H1 (cell line): ENCODE measurements at regions not wholly inside any gene's neighbourhood (a gene's known extent, or its start where the extent isn't known, plus 50 kb on each side); places are given as distances from the start of the nearest gene placed in this dataset.

Experiments
- CTCF ChIA-PET: fragments of 300-600 bp; sonication (Branson Sonifier 250); formaldehyde crosslinking; loops from one replicate; lab custom pipeline; 2021; ENCODE audit not compliant: partially characterized antibody; lab: Charles Lee
- POLR2A ChIA-PET: fragments of 300-600 bp; sonication (Branson Sonifier 250); formaldehyde crosslinking; loops from one replicate; lab custom pipeline; 2021; ENCODE audit warnings: inconsistent platforms; ENCODE audit not compliant: partially characterized antibody; lab: Charles Lee
- DNase-seq, 2 experiments: peaks; one replicate each; pipeline versions ENCODE4 v3.0.0 to v3.0.0-alpha.2; 2010 to 2022; ENCODE audit warnings: low spot score in 2 of 2, low read depth in 1 of 2, mixed read lengths in 1 of 2
- FAIRE-seq: peaks from 2 replicates; lab custom pipeline; 2011; peaks lifted over from hg19 to GRCh38; lab: Jason Lieb, UNC
- H2AFZ ChIP-seq: 2 replicates; pipeline ENCODE4 v1.8.1; 2012; ENCODE audit warnings: low read length, inconsistent platforms
- H2AK5ac ChIP-seq: 2 replicates; pipeline ENCODE4 v1.6.1; 2013; ENCODE audit warnings: low read depth, low read length
- H2BK120ac ChIP-seq: replicated peaks from 2 replicates; pipeline ENCODE3; 2013; ENCODE audit warnings: low read depth, low read length, inconsistent platforms
- H2BK12ac ChIP-seq: 2 replicates; pipeline ENCODE4 v1.6.1; 2013; ENCODE audit warnings: low read depth, low read length
- H2BK15ac ChIP-seq: 2 replicates; pipeline ENCODE4 v1.6.1; 2013; ENCODE audit warnings: low read length
- H2BK20ac ChIP-seq: 2 replicates; pipeline ENCODE4 v1.6.1; 2013; ENCODE audit warnings: low read length
- H2BK5ac ChIP-seq: 2 replicates; pipeline ENCODE4 v1.6.1; 2013; ENCODE audit warnings: low read depth, low read length
- H3K14ac ChIP-seq: 2 replicates; pipeline ENCODE4 v1.6.1; 2013; ENCODE audit warnings: inconsistent platforms; ENCODE audit not compliant: insufficient read length
- H3K18ac ChIP-seq: 2 replicates; pipeline ENCODE4 v1.6.1; 2013; ENCODE audit warnings: low read length; ENCODE audit errors: extremely low read depth
- H3K23ac ChIP-seq: 2 replicates; pipeline ENCODE4 v1.6.1; 2013; ENCODE audit warnings: inconsistent platforms; ENCODE audit not compliant: insufficient read length
- H3K23me2 ChIP-seq: 2 replicates; pipeline ENCODE4 v1.6.1; 2013; ENCODE audit warnings: low read depth, low read length
- H3K27ac ChIP-seq: 2 replicates; pipeline ENCODE4 v1.6.1; 2011; ENCODE audit warnings: low read depth, low read length, inconsistent platforms
- H3K27me3 ChIP-seq, 4 experiments: replicated peaks in 1 of 4; 1 replicate in 1 of 4; 2 replicates in 3 of 4; pipeline versions ENCODE4 v1.6.1 to v1.8.1; 2011 to 2013; ENCODE audit warnings: low read length in 3 of 4, mild to moderate bottlenecking in 3 of 4, inconsistent platforms in 2 of 4, mixed read lengths in 2 of 4, moderate library complexity in 1 of 4; ENCODE audit not compliant: control insufficient read depth in 3 of 4, insufficient read depth in 3 of 4; ENCODE audit errors: extremely low read depth in 1 of 4
- H3K36me3 ChIP-seq, 4 experiments: 2 replicates each; pipeline versions ENCODE4 v1.6.1 to v1.8.1; 2011 to 2013; ENCODE audit warnings: mild to moderate bottlenecking in 4 of 4, low read length in 3 of 4, moderate library complexity in 2 of 4, control low read depth in 1 of 4, inconsistent platforms in 1 of 4; ENCODE audit not compliant: insufficient read depth in 4 of 4, control insufficient read depth in 2 of 4
- H3K4ac ChIP-seq: replicated peaks from 2 replicates; pipeline ENCODE3; 2013; ENCODE audit warnings: low read length, low read depth, mixed read lengths, inconsistent platforms; ENCODE audit not compliant: insufficient read length
- H3K4me1 ChIP-seq, 4 experiments: replicated peaks in 1 of 4; 1 replicate in 1 of 4; 2 replicates in 3 of 4; pipeline versions ENCODE4 v1.6.1 to v1.8.1; 2011 to 2013; ENCODE audit warnings: low read length in 3 of 4, inconsistent platforms in 2 of 4, mixed read lengths in 1 of 4; ENCODE audit not compliant: insufficient read depth in 4 of 4, control insufficient read depth in 3 of 4
- H3K4me2 ChIP-seq, 2 experiments: 2 replicates each; pipeline versions ENCODE4 v1.6.1 to v1.8.1; 2011 to 2013; ENCODE audit warnings: low read depth in 2 of 2, low read length in 2 of 2, control low read depth in 1 of 2, inconsistent platforms in 1 of 2, mild to moderate bottlenecking in 1 of 2; ENCODE audit not compliant: insufficient read depth in 1 of 2
- H3K4me3 ChIP-seq, 4 experiments: fragments of 200-600, 300-600 bp in 1 of 4; sonication (generic), shearing (Covaris generic), sonication (Bioruptor Twin) in 1 of 4; 2 replicates each; pipeline versions ENCODE4 v1.5.1 to v1.8.1; 2011 to 2016; ENCODE audit warnings: low read length in 4 of 4, low read depth in 3 of 4, control low read depth in 2 of 4, inconsistent platforms in 2 of 4, mild to moderate bottlenecking in 2 of 4, mixed read lengths in 1 of 4, moderate library complexity in 1 of 4; ENCODE audit not compliant: insufficient read depth in 2 of 4; ENCODE audit errors: extremely low read depth in 1 of 4
- H3K56ac ChIP-seq: replicated peaks from 2 replicates; pipeline ENCODE3; 2013; ENCODE audit warnings: low read depth, mild to moderate bottlenecking, mixed read lengths, low read length, inconsistent platforms; ENCODE audit not compliant: insufficient read length
- H3K79me1 ChIP-seq: 2 replicates; pipeline ENCODE4 v1.6.1; 2013; ENCODE audit warnings: low read depth, low read length, control low read depth
- H3K79me2 ChIP-seq, 2 experiments: 2 replicates each; pipeline versions ENCODE4 v1.6.1 to v1.8.1; 2012 to 2013; ENCODE audit warnings: low read length in 2 of 2, mild to moderate bottlenecking in 2 of 2, inconsistent platforms in 1 of 2; ENCODE audit not compliant: insufficient read depth in 2 of 2, control insufficient read depth in 1 of 2
- H3K9ac ChIP-seq, 4 experiments: replicated peaks in 1 of 4; 1 replicate in 1 of 4; 2 replicates in 3 of 4; pipeline versions ENCODE4 v1.6.1 to v1.8.1; 2011 to 2013; ENCODE audit warnings: low read depth in 3 of 4, low read length in 3 of 4, control low read depth in 2 of 4, mild to moderate bottlenecking in 2 of 4, moderate library complexity in 2 of 4, inconsistent platforms in 1 of 4; ENCODE audit errors: extremely low read depth in 1 of 4
- H3K9me3 ChIP-seq, 2 experiments: 2 replicates each; pipeline versions ENCODE4 v1.6.1 to v1.8.1; 2012 to 2013; ENCODE audit warnings: mild to moderate bottlenecking in 2 of 2, moderate library complexity in 2 of 2, control low read depth in 1 of 2, inconsistent platforms in 1 of 2, low read depth in 1 of 2, low read length in 1 of 2, mixed read lengths in 1 of 2; ENCODE audit not compliant: insufficient read depth in 2 of 2
- H4K20me1 ChIP-seq, 2 experiments: replicated peaks in 1 of 2; 2 replicates each; pipeline versions ENCODE3 to v1.8.1; 2011 to 2013; ENCODE audit warnings: inconsistent platforms in 2 of 2, low read length in 2 of 2, mild to moderate bottlenecking in 1 of 2; ENCODE audit not compliant: insufficient read depth in 2 of 2, control insufficient read depth in 1 of 2
- H4K5ac ChIP-seq: 2 replicates; pipeline ENCODE4 v1.6.1; 2013; ENCODE audit warnings: low read length, low read depth, mixed read lengths, inconsistent platforms; ENCODE audit not compliant: insufficient read length
- H4K8ac ChIP-seq: 2 replicates; pipeline ENCODE4 v1.8.0; 2013; ENCODE audit warnings: mild to moderate bottlenecking, moderate library complexity, low read length, inconsistent platforms; ENCODE audit not compliant: insufficient read depth; ENCODE audit errors: extremely low read depth
- H4K91ac ChIP-seq: replicated peaks from 2 replicates; pipeline ENCODE3; 2013; ENCODE audit warnings: low read length, mixed read lengths, inconsistent platforms; ENCODE audit not compliant: insufficient read length
- ASH2L ChIP-seq: fragments of 200-600, 300-600 bp; sonication (generic); IDR thresholded peaks from one replicate; pipeline ENCODE4 v1.7.1; 2017; ENCODE audit warnings: low read length
- BCL11A ChIP-seq, 2 experiments: IDR thresholded peaks; one replicate each; pipeline ENCODE4 v1.6.1; 2011; ENCODE audit warnings: low read depth in 2 of 2, low read length in 2 of 2, mild to moderate bottlenecking in 2 of 2
- BRCA1 ChIP-seq: IDR thresholded peaks from 2 replicates; pipeline ENCODE4 v1.6.1; 2012; ENCODE audit warnings: low read depth, low read length, improper control_type of control experiment
- CHD1 ChIP-seq: IDR thresholded peaks from 2 replicates; pipeline ENCODE4 v1.6.1; 2012; ENCODE audit warnings: low read depth, low read length, improper control_type of control experiment
- EP300 ChIP-seq, 2 experiments: IDR thresholded peaks; 1 replicate in 1 of 2; 2 replicates in 1 of 2; pipeline ENCODE4 v1.6.1; 2011 to 2012; ENCODE audit warnings: low read depth in 2 of 2, low read length in 2 of 2, mild to moderate bottlenecking in 2 of 2, borderline replicate concordance in 1 of 2, inconsistent platforms in 1 of 2, moderate library complexity in 1 of 2
- HDAC6 ChIP-seq: IDR thresholded peaks from one replicate; pipeline ENCODE4 v1.7.1; 2012; ENCODE audit warnings: low read depth, mild to moderate bottlenecking, inconsistent platforms, low read length, moderate library complexity
- KDM4A ChIP-seq: IDR thresholded peaks from one replicate; pipeline ENCODE4 v1.7.1; 2012; ENCODE audit warnings: low read depth, mild to moderate bottlenecking, moderate library complexity, low read length, inconsistent platforms; ENCODE audit not compliant: severe bottlenecking
- NRF1 ChIP-seq: IDR thresholded peaks from 2 replicates; pipeline ENCODE4 v1.6.1; 2011; ENCODE audit warnings: mild to moderate bottlenecking, low read depth, low read length, improper control_type of control experiment
- RFX5 ChIP-seq: IDR thresholded peaks from 2 replicates; pipeline ENCODE4 v1.6.1; 2011; ENCODE audit warnings: low read depth, low read length, improper control_type of control experiment, borderline replicate concordance
- WGBS, 2 experiments: shearing (Covaris generic) in 1 of 2; methylation state at CpG; one replicate each; pipeline versions ENCODE4 v1.1.6 to v1.1.7; 2013 to 2015; ENCODE audit warnings: low lambda C conversion rate in 2 of 2, mixed read lengths in 2 of 2, inconsistent platforms in 1 of 2, low coverage in 1 of 2, missing lambda C conversion rate in 1 of 2; ENCODE audit not compliant: insufficient replicate concordance in 2 of 2, insufficient coverage in 1 of 2, insufficient read length in 1 of 2; ENCODE audit errors: extremely low coverage in 1 of 2, missing lambda C conversion rate in 1 of 2; 5-methylcytosine and 5-hydroxymethylcytosine counted together
- TF ChIP-seq, protein P1 (sequence below): IDR thresholded peaks from 2 replicates; pipeline ENCODE4 v1.6.1; 2012; ENCODE audit warnings: inconsistent platforms
- TF ChIP-seq, protein P2 (sequence below): IDR thresholded peaks from 2 replicates; pipeline ENCODE4 v1.6.1; 2011; ENCODE audit warnings: low read length, improper control_type of control experiment
- TF ChIP-seq, protein P3 (sequence below): IDR thresholded peaks from 2 replicates; pipeline ENCODE4 v1.6.1; 2012; ENCODE audit warnings: low read length, inconsistent platforms

DNA sequence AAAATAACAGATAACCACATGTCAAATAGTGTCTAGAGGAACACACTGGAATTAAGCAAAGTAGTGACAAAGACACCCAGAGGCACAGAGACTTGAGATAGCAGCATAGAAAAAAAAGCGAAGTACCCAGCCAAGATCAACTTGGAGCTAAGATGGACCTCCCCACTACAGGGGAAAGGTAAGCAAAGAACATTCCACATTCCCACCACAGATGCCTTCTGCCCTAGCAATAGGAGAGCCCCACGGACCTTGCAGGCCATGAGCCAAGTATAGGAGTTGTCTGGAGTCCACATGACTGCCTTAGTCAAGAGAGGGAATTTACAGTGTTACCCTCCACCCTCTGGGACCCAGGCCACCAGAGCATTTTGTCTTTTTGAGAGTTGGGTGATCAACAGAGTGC, 110.7 kb upstream of the SPRY2 start:
- Histone ChIP-seq H3K23me2 (no peaks in the 10 kb centered on the region), H2AFZ (no peak overlapping the region), H3K4me2 (no peak overlapping the region), H3K36me3 (no peaks in the 10 kb centered on the region), H3K14ac (no peak overlapping the region), H3K9me3 (no peaks in the 10 kb centered on the region), H3K79me1 (no peaks in the 10 kb centered on the region), H4K8ac (no peak overlapping the region), H2BK20ac (no peak overlapping the region), H2BK15ac (no peak overlapping the region), H3K4me1 (no peaks in the 10 kb centered on the region), H3K27ac (no peak overlapping the region), H2BK12ac (no peak overlapping the region), H3K18ac (no peak overlapping the region), H2BK5ac (no peak overlapping the region), H4K5ac (no peak overlapping the region), H3K79me2 (no peaks in the 10 kb centered on the region), H3K56ac (no peak overlapping the region), H4K20me1 (no peaks in the 10 kb centered on the region), H3K4ac (no peak overlapping the region), H2AK5ac (no peak overlapping the region), H3K23ac (no peak overlapping the region), H3K27me3 (no peaks in the 10 kb centered on the region), H4K91ac (no peak overlapping the region), H3K9ac (no peak overlapping the region), H2BK120ac (no peak overlapping the region), H3K4me3 (no peak overlapping the region)
- POLR2A ChIA-PET = no interaction called here
- 78% methylated on average over 2 of the region's 2 CpGs; no CpG with 5 or more reads in 1 of the 2 experiments for WGBS, 2 experiments
- CTCF ChIA-PET = no interaction called here
- FAIRE-seq = no peak
- DNase-seq = no peak
- TF ChIP-seq NRF1 (no peak), EP300 (IDR thresholded peaks at IDR 0.05; ENCODE audit: borderline replicate concordance in 1 of 2, low read depth in 2 of 2, low read length in 2 of 2) (no peak), BRCA1 (no peak), BCL11A (IDR thresholded peaks at IDR 0.05; ENCODE audit: low read depth in 2 of 2, low read length in 2 of 2) (no peak), CHD1 (no peak), RFX5 (no peak), HDAC6 (no peak), KDM4A (no peak), ASH2L (no peak)
- TF ChIP-seq, protein P1, sequence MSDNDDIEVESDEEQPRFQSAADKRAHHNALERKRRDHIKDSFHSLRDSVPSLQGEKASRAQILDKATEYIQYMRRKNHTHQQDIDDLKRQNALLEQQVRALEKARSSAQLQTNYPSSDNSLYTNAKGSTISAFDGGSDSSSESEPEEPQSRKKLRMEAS = no peak
- TF ChIP-seq, protein P2, sequence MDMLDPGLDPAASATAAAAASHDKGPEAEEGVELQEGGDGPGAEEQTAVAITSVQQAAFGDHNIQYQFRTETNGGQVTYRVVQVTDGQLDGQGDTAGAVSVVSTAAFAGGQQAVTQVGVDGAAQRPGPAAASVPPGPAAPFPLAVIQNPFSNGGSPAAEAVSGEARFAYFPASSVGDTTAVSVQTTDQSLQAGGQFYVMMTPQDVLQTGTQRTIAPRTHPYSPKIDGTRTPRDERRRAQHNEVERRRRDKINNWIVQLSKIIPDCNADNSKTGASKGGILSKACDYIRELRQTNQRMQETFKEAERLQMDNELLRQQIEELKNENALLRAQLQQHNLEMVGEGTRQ = no peak
- TF ChIP-seq, protein P3, sequence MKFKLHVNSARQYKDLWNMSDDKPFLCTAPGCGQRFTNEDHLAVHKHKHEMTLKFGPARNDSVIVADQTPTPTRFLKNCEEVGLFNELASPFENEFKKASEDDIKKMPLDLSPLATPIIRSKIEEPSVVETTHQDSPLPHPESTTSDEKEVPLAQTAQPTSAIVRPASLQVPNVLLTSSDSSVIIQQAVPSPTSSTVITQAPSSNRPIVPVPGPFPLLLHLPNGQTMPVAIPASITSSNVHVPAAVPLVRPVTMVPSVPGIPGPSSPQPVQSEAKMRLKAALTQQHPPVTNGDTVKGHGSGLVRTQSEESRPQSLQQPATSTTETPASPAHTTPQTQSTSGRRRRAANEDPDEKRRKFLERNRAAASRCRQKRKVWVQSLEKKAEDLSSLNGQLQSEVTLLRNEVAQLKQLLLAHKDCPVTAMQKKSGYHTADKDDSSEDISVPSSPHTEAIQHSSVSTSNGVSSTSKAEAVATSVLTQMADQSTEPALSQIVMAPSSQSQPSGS = no peak
